K562 (cell line): ENCODE measurements at regions not wholly inside any gene's neighbourhood (a gene's known extent, or its start where the extent isn't known, plus 50 kb on each side); places are given as distances from the start of the nearest gene placed in this dataset.

ENCODE experiments used
- EP300 ChIP-seq: IDR thresholded peaks from 2 replicates; pipeline ENCODE4 v1.6.1; 2012; ENCODE audit warnings: low read length, improper control_type of control experiment
- FOXA3 ChIP-seq, 2 experiments: fragments of 450-650 bp in 1 of 2; sonication (generic) in 1 of 2; formaldehyde crosslinking; IDR thresholded peaks in 1 of 2; conservative IDR thresholded peaks in 1 of 2; 2 replicates each; pipeline versions ENCODE4 v1.4.0 to v1.8.0; 2020 to 2022; ENCODE audit warnings: mild to moderate bottlenecking in 2 of 2, missing genetic modification reagents in 1 of 2
- GATA2 ChIP-seq: sonication (generic); formaldehyde crosslinking; IDR thresholded peaks from 2 replicates; pipeline ENCODE4 v1.4.0; 2020; ENCODE audit warnings: mild to moderate bottlenecking, missing genetic modification reagents
- IFI16 ChIP-seq: fragments of 250-450 bp; sonication (Bioruptor Pico); IDR thresholded peaks from 2 replicates; pipeline ENCODE4 v2.1.2; 2022; ENCODE audit warnings: mild to moderate bottlenecking, inconsistent platforms
- MTA3 ChIP-seq: fragments of 450-650 bp; formaldehyde crosslinking; IDR thresholded peaks from 2 replicates; pipeline ENCODE4 v1.6.1; 2017; ENCODE audit warnings: mild to moderate bottlenecking, borderline replicate concordance
- NCOA1 ChIP-seq: fragments of 450-650 bp; IDR thresholded peaks from 2 replicates; pipeline ENCODE4 v1.6.1; 2016; ENCODE audit warnings: low read depth
- PML ChIP-seq: IDR thresholded peaks from 2 replicates; pipeline ENCODE4 v1.6.1; 2012; ENCODE audit warnings: low read length, inconsistent platforms
- REST ChIP-seq, 2 experiments: fragments of 450-650 bp; formaldehyde crosslinking in 1 of 2; IDR thresholded peaks; 2 replicates each; pipeline versions ENCODE4 v1.4.0 to v1.6.1; 2014 to 2020; ENCODE audit warnings: mild to moderate bottlenecking in 2 of 2, borderline replicate concordance in 1 of 2, low read depth in 1 of 2
- SMARCA4 ChIP-seq: fragments of 450-650 bp; IDR thresholded peaks from 2 replicates; pipeline ENCODE4 v1.6.1; 2016
- USF1 ChIP-seq: sonication (generic); formaldehyde crosslinking; IDR thresholded peaks from 2 replicates; pipeline ENCODE4 v1.9.0; 2022; ENCODE audit warnings: mild to moderate bottlenecking, missing genetic modification reagents
- ZBTB43 ChIP-seq: sonication (generic); formaldehyde crosslinking; IDR thresholded peaks from 2 replicates; pipeline ENCODE4 v1.8.0; 2023; ENCODE audit warnings: mild to moderate bottlenecking, missing genetic modification reagents
- ZNF41 ChIP-seq: fragments of 250-450 bp; sonication (Bioruptor Pico); conservative IDR thresholded peaks from 2 replicates; pipeline ENCODE4 v1.4.0; 2020; ENCODE audit warnings: mild to moderate bottlenecking
- TF ChIP-seq, protein P1 (sequence below): fragments of 450-650 bp; IDR thresholded peaks from 2 replicates; pipeline ENCODE4 v1.7.1; 2018; ENCODE audit warnings: mild to moderate bottlenecking, low read depth; ENCODE audit not compliant: partially characterized antibody
- TF ChIP-seq, protein P2 (sequence below): fragments of 250-450 bp; sonication (Bioruptor Pico); IDR thresholded peaks from 2 replicates; pipeline ENCODE4 v1.9.0; 2021; ENCODE audit warnings: mild to moderate bottlenecking

DNA sequence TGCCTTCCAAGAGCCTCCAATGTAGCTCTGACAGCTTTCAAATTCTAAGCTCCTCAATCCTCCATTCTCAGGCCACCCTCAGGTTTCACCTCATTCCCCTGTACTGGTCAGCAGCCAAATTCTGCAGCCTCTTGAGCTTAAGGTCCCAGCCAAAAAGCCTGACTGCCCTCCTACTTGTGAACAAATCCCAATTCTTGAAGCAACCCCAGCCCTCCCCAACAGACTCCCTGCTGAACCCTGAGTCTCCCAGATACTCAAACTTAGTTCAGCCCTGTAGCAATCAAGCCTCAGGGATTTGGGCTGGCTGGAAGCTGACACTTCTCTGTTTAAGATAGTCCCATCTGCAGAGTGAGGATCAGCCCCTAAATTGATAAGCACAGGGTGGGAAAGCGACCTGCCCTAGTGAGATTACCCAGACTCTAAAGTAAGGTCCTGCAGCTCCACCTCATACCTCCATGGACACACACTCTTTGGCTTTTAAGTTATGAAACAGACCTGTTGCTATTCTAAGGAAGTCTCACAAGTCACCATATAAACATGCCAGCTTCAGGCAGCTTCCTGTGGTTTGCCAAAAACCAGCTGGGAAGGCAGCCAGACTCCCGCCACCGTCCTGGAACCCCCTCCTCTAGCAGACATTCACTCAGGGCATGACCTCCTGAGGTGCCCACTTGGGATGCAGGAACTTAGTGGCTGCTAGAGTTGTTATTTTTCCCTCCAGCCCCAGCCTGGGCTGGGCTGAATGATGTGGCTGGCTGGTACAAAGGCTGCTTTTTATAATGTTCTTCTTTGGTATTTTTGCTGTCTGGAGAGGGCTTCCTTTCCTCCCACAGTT lies 82.5 kb upstream of the PICALM start (continued):
- TF ChIP-seq REST (IDR thresholded peaks at IDR 0.05; ENCODE audit: borderline replicate concordance) (peak; percentile 29; the same call in 1 of the 2 replicates), REST (CRISPR knock-in tag; IDR thresholded peaks at IDR 0.05; ENCODE audit: low read depth) (0 out of 2 replicates have a peak, but pooled peaks have one; percentile 34), MTA3 (peak; percentile 83), NCOA1 (peak; percentile 72; the same call in 1 of the 2 replicates), PML (peak; percentile 98), ZBTB43 (CRISPR knock-in tag) (no peak), ZNF41 (no peak), FOXA3 (CRISPR knock-in tag; conservative IDR thresholded peaks at IDR 0.05 in 1 of 2, IDR thresholded peaks at IDR 0.05 in 1 of 2) (0 out of 4 replicates have a peak, but pooled peaks of 1 of the 2 experiments have one; percentile 28), USF1 (no peak), EP300 (peak; percentile 98), IFI16 (CRISPR knock-in tag) (no peak), SMARCA4 (peak; percentile 95), GATA2 (CRISPR knock-in tag) (peak; percentile 99)
- TF ChIP-seq, protein P1, sequence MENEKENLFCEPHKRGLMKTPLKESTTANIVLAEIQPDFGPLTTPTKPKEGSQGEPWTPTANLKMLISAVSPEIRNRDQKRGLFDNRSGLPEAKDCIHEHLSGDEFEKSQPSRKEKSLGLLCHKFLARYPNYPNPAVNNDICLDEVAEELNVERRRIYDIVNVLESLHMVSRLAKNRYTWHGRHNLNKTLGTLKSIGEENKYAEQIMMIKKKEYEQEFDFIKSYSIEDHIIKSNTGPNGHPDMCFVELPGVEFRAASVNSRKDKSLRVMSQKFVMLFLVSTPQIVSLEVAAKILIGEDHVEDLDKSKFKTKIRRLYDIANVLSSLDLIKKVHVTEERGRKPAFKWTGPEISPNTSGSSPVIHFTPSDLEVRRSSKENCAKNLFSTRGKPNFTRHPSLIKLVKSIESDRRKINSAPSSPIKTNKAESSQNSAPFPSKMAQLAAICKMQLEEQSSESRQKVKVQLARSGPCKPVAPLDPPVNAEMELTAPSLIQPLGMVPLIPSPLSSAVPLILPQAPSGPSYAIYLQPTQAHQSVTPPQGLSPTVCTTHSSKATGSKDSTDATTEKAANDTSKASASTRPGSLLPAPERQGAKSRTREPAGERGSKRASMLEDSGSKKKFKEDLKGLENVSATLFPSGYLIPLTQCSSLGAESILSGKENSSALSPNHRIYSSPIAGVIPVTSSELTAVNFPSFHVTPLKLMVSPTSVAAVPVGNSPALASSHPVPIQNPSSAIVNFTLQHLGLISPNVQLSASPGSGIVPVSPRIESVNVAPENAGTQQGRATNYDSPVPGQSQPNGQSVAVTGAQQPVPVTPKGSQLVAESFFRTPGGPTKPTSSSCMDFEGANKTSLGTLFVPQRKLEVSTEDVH = no peak
- TF ChIP-seq, protein P2, sequence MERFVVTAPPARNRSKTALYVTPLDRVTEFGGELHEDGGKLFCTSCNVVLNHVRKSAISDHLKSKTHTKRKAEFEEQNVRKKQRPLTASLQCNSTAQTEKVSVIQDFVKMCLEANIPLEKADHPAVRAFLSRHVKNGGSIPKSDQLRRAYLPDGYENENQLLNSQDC (CRISPR knock-in tag) = no peak
